Uterus (tissue), 3 donors: ENCODE measurements at regions not wholly inside any gene's neighbourhood (a gene's known extent, or its start where the extent isn't known, plus 50 kb on each side); places are given as distances from the start of the nearest gene placed in this dataset. TPM values are rescaled to one million over a fixed set of nuclear protein-coding genes. Genes with fewer than 3 reads are reported as not detected.

Experiments
- DNase-seq, 2 donors: peaks; one replicate each; pipeline ENCODE4 v3.0.0-alpha.2; 2019 to 2020
- H3K27ac ChIP-seq, 2 donors: fragments of 200-600 bp; sonication (generic); 1 replicate in 1 of 2; 2 replicates in 1 of 2; pipeline ENCODE4 v1.5.1; 2016 to 2018
- H3K27me3 ChIP-seq, 2 donors: fragments of 200-600 bp; sonication (generic); one replicate each; pipeline ENCODE4 v1.5.1; 2018 to 2019; ENCODE audit warnings: control low read depth in 1 of 2
- H3K36me3 ChIP-seq, 2 donors: fragments of 200-600 bp; sonication (generic); one replicate each; pipeline ENCODE4 v1.5.1; 2019; ENCODE audit warnings: control low read depth in 1 of 2
- H3K4me1 ChIP-seq, 2 donors: fragments of 200-600 bp; sonication (generic); one replicate each; pipeline ENCODE4 v1.5.1; 2018 to 2019; ENCODE audit warnings: control low read depth in 1 of 2
- H3K4me3 ChIP-seq, 2 donors: fragments of 200-600 bp; sonication (generic); 1 replicate in 1 of 2; 2 replicates in 1 of 2; pipeline ENCODE4 v1.5.1; 2018 to 2019; ENCODE audit warnings: mild to moderate bottlenecking in 1 of 2
- H3K9me3 ChIP-seq, 2 donors: fragments of 200-600 bp; sonication (generic); one replicate each; pipeline ENCODE4 v1.5.1; 2019; ENCODE audit warnings: control low read depth in 1 of 2
- CTCF ChIP-seq, 4 experiments: fragments of 200-600 bp in 2 of 4; fragments of 450-650 bp in 2 of 4; sonication (generic) in 2 of 4; IDR thresholded peaks; one replicate each; pipeline ENCODE4 v1.5.1; 2016 to 2019; ENCODE audit warnings: antibody characterized with exemption in 4 of 4, mild to moderate bottlenecking in 2 of 4, moderate library complexity in 1 of 4
- POLR2A ChIP-seq, 2 donors: fragments of 450-650 bp; IDR thresholded peaks; one replicate each; pipeline ENCODE4 v1.6.1; 2016; ENCODE audit warnings: antibody characterized with exemption in 2 of 2, mild to moderate bottlenecking in 1 of 2, moderate library complexity in 1 of 2
- intact Hi-C: fragments of 100-400 bp; cut with DNase I; formaldehyde crosslinking; loops from one replicate; pipeline ENCODE4 v1.15.1; 2023; ENCODE audit warnings: low total_unique reads
- small RNA-seq: library from RNA; depleted of rRNA; stranded (forward); fragments of <200 nt; gene quantifications from one replicate; pipeline ENCODE3, GENCODE V24; 2016
- donor health status: DM: yes; HTN: yes; CAD: no.

- no peaks in the 10 kb centered on the region for H3K9me3 ChIP-seq
- no peak for TF ChIP-seq CTCF (IDR thresholded peaks at IDR 0.05)
- no peak for TF ChIP-seq POLR2A (IDR thresholded peaks at IDR 0.05)
- no peak for DNase-seq
- no peaks in the 10 kb centered on the region for H3K27me3 ChIP-seq
- no peaks in the 10 kb centered on the region for H3K4me1 ChIP-seq
- intact Hi-C loops = no loop called here
- no peak overlapping the region for H3K4me3 ChIP-seq
- no peaks in the 10 kb centered on the region for H3K36me3 ChIP-seq
- H3K27ac ChIP-seq = no peak overlapping the region
Measured at GRCh38 chr11:98955551-98955950, 65.2 kb upstream of the CNTN5 start.

- intact Hi-C loops = no loop called here
- TF ChIP-seq POLR2A (IDR thresholded peaks at IDR 0.05) (no peak), CTCF (IDR thresholded peaks at IDR 0.05) (no peak)
- H3K27ac ChIP-seq = no peak overlapping the region
- H3K4me3 ChIP-seq = no peak overlapping the region
- no peak for DNase-seq
- no peaks in the 10 kb centered on the region for H3K4me1 ChIP-seq
- no peaks in the 10 kb centered on the region for H3K9me3 ChIP-seq
- no peaks in the 10 kb centered on the region for H3K27me3 ChIP-seq
- no peaks in the 10 kb centered on the region for H3K36me3 ChIP-seq
Measured at GRCh38 chr11:98964146-98964545, 56.6 kb upstream of the CNTN5 start.

- intact Hi-C loops = no loop called here
- Histone ChIP-seq H3K36me3 (no peaks in the 10 kb centered on the region), H3K4me3 (no peak overlapping the region), H3K4me1 (no peaks in the 10 kb centered on the region), H3K27me3 (no peaks in the 10 kb centered on the region), H3K9me3 (no peaks in the 10 kb centered on the region), H3K27ac (no peak overlapping the region)
- DNase-seq = no peak
- no peak for TF ChIP-seq CTCF (IDR thresholded peaks at IDR 0.05)
- no peak for TF ChIP-seq POLR2A (IDR thresholded peaks at IDR 0.05)
Measured at GRCh38 chr11:98965358-98965757, 55.4 kb upstream of the CNTN5 start.

GRCh38 chr11:98965775-98966174 lies 55.0 kb upstream of the CNTN5 start:
- intact Hi-C loops = no loop called here
- no peak for DNase-seq
- TF ChIP-seq POLR2A (IDR thresholded peaks at IDR 0.05) (no peak), CTCF (IDR thresholded peaks at IDR 0.05) (no peak)

GRCh38 chr11:98967005-98967404 lies 53.7 kb upstream of the CNTN5 start:
- TF ChIP-seq POLR2A (IDR thresholded peaks at IDR 0.05) (no peak), CTCF (IDR thresholded peaks at IDR 0.05) (no peak)
- Histone ChIP-seq H3K4me3 (no peak overlapping the region), H3K4me1 (no peaks in the 10 kb centered on the region), H3K9me3 (no peaks in the 10 kb centered on the region), H3K36me3 (no peaks in the 10 kb centered on the region), H3K27me3 (no peaks in the 10 kb centered on the region), H3K27ac (no peak overlapping the region)
- no peak for DNase-seq
- intact Hi-C loops = no loop called here

More at GRCh38 chr11:98965775-98966174, 55.0 kb upstream of the CNTN5 start:
- Histone ChIP-seq H3K36me3 (no peaks in the 10 kb centered on the region), H3K27me3 (no peaks in the 10 kb centered on the region), H3K4me1 (no peaks in the 10 kb centered on the region), H3K4me3 (no peak overlapping the region), H3K27ac (no peak overlapping the region), H3K9me3 (no peaks in the 10 kb centered on the region)

Small RNA genes in the stretch of these regions (small RNA-seq; reads per million reads assigned to genes)
- gene AP003730.1 = not detected
- gene RNA5SP346 = not detected
- not detected for gene RNA5SP347
